K562 (cell line): ENCODE measurements at regions not wholly inside any gene's neighbourhood (a gene's known extent, or its start where the extent isn't known, plus 50 kb on each side); places are given as distances from the start of the nearest gene placed in this dataset.

Experiments
- ATAC-seq: fragments of 200-7000 bp; cut with Tn5 transposase; 3 replicates; pipeline ENCODE4 v1.9.1; 2020; ENCODE audit warnings: moderate library complexity
- BruUV-seq: library from RNA; stranded (reverse); fragments of 400-500 nt; replicated peaks from 2 replicates; lab custom pipeline; 2021; lab: Mats Ljungman, UMichigan
- CTCF ChIA-PET: fragments of 300-600 bp; formaldehyde crosslinking; extraction: SDS; loops from one replicate; lab custom pipeline; 2021; ENCODE audit warnings: low intra/inter-chr PET ratio; lab: Yijun Ruan, JAX
- POLR2A ChIA-PET: fragments of 300-600, 350-650 bp; sonication (Branson Sonifier 250); formaldehyde crosslinking; extraction: SDS; loops from one replicate; lab custom pipeline; 2021; ENCODE audit warnings: antibody characterized with exemption, inconsistent platforms; lab: Yijun Ruan, JAX
- DNase-seq, 4 experiments: peaks; one replicate each; pipeline versions ENCODE4 v3.0.0 to v3.0.0-alpha.2; 2011 to 2018; ENCODE audit warnings: low spot score in 3 of 4, mixed read lengths in 3 of 4; ENCODE audit errors: extremely low read depth in 1 of 4
- FAIRE-seq: peaks from 2 replicates; lab custom pipeline; 2011; peaks lifted over from hg19 to GRCh38; lab: Jason Lieb, UNC
- H2AFZ ChIP-seq: 2 replicates; pipeline ENCODE4 v1.6.0; 2011; ENCODE audit warnings: low read depth, low read length, control low read depth, inconsistent platforms
- H3K27ac ChIP-seq: fragments of 200-600 bp; 3 replicates; pipeline ENCODE4 v1.8.0; 2011; ENCODE audit warnings: low read depth, mild to moderate bottlenecking, control low read depth, inconsistent platforms, low read length, moderate library complexity, mixed read lengths; ENCODE audit errors: extremely low read depth
- H3K27me3 ChIP-seq, 2 experiments: fragments of 300-600 bp in 1 of 2; 2 replicates in 1 of 2; 3 replicates in 1 of 2; pipeline versions ENCODE4 v1.6.0 to v1.8.0; 2011; ENCODE audit warnings: inconsistent platforms in 2 of 2, low read length in 2 of 2, mild to moderate bottlenecking in 1 of 2, mixed read lengths in 1 of 2, moderate library complexity in 1 of 2; ENCODE audit not compliant: control insufficient read depth in 2 of 2, insufficient read depth in 2 of 2
- H3K36me3 ChIP-seq: fragments of 300-600 bp; 3 replicates; pipeline ENCODE4 v1.8.0; 2011; ENCODE audit warnings: mild to moderate bottlenecking, low read length, inconsistent platforms; ENCODE audit not compliant: control insufficient read depth, insufficient read depth
- H3K4me1 ChIP-seq, 2 experiments: fragments of 200-600 bp in 1 of 2; replicated peaks in 1 of 2; 2 replicates in 1 of 2; 3 replicates in 1 of 2; pipeline versions ENCODE4 v1.5.1 to v1.8.0; 2011; ENCODE audit warnings: inconsistent platforms in 2 of 2, low read length in 2 of 2, mild to moderate bottlenecking in 1 of 2, mixed read lengths in 1 of 2, moderate library complexity in 1 of 2; ENCODE audit not compliant: control insufficient read depth in 2 of 2, insufficient read depth in 2 of 2
- H3K4me2 ChIP-seq: 2 replicates; pipeline ENCODE4 v1.6.1; 2011; ENCODE audit warnings: low read length, control low read depth, inconsistent platforms, mixed read lengths; ENCODE audit not compliant: insufficient read depth
- H3K4me3 ChIP-seq: fragments of 200-600 bp; sonication (generic), shearing (Covaris generic); 2 replicates; pipeline ENCODE4 v1.5.1; 2016; ENCODE audit warnings: control low read depth, inconsistent platforms
- H3K79me2 ChIP-seq: fragments of 200-600 bp; 3 replicates; pipeline ENCODE4 v1.8.0; 2011; ENCODE audit warnings: low read length, inconsistent platforms; ENCODE audit not compliant: control insufficient read depth, insufficient read depth
- H3K9ac ChIP-seq, 2 experiments: 2 replicates each; pipeline versions ENCODE4 v1.6.0 to v1.6.1; 2011; ENCODE audit warnings: low read depth in 2 of 2, low read length in 2 of 2, control low read depth in 1 of 2, inconsistent platforms in 1 of 2, mild to moderate bottlenecking in 1 of 2, mixed read lengths in 1 of 2; ENCODE audit not compliant: insufficient read depth in 1 of 2
- H3K9me1 ChIP-seq: one replicate; pipeline ENCODE4 v1.6.0; 2011; ENCODE audit warnings: inconsistent platforms, mild to moderate bottlenecking, low read length, moderate library complexity; ENCODE audit not compliant: control insufficient read depth, insufficient read depth
- H3K9me3 ChIP-seq: replicated peaks from 2 replicates; pipeline ENCODE4 v1.5.1; 2011; ENCODE audit warnings: low read depth, low read length, inconsistent platforms; ENCODE audit not compliant: control insufficient read depth, insufficient read depth
- H4K20me1 ChIP-seq: replicated peaks from 2 replicates; pipeline ENCODE4 v1.6.1; 2011; ENCODE audit warnings: low read length, inconsistent platforms, mixed read lengths; ENCODE audit not compliant: control insufficient read depth, insufficient read depth
- ARID1B ChIP-seq: fragments of 450-650 bp; IDR thresholded peaks from 2 replicates; pipeline ENCODE4 v1.6.1; 2016; ENCODE audit warnings: antibody characterized with exemption, mild to moderate bottlenecking, inconsistent platforms
- ASH1L ChIP-seq: fragments of 450-650 bp; IDR thresholded peaks from 2 replicates; pipeline ENCODE4 v1.6.1; 2018; ENCODE audit warnings: borderline replicate concordance, mild to moderate bottlenecking, low read depth; ENCODE audit not compliant: partially characterized antibody
- CHD4 ChIP-seq: fragments of 200-600 bp; sonication (generic); IDR thresholded peaks from 3 replicates; pipeline ENCODE4 v1.6.1; 2012; ENCODE audit warnings: low read depth, mild to moderate bottlenecking, mixed read lengths, low read length, inconsistent platforms; ENCODE audit not compliant: insufficient read depth, insufficient replicate concordance, poor library complexity, severe bottlenecking
- HDGF ChIP-seq: fragments of 450-650 bp; IDR thresholded peaks from 2 replicates; pipeline ENCODE4 v1.6.1; 2016
- HMBOX1 ChIP-seq: sonication (generic); IDR thresholded peaks from 2 replicates; pipeline ENCODE4 v1.6.1; 2016
- KHSRP ChIP-seq: fragments of 450-650 bp; IDR thresholded peaks from 2 replicates; pipeline ENCODE4 v1.6.1; 2017
- NR0B1 ChIP-seq: fragments of 450-650 bp; IDR thresholded peaks from one replicate; pipeline ENCODE4 v1.6.1; 2018; ENCODE audit warnings: mild to moderate bottlenecking, moderate library complexity; ENCODE audit not compliant: partially characterized antibody
- NR3C1 ChIP-seq: sonication (generic); formaldehyde crosslinking; IDR thresholded peaks from 2 replicates; pipeline ENCODE4 v1.8.1; 2022; ENCODE audit warnings: missing genetic modification reagents
- POLR3A ChIP-seq: IDR thresholded peaks from 2 replicates; pipeline ENCODE4 v1.6.1; 2011; ENCODE audit warnings: borderline replicate concordance, mild to moderate bottlenecking, moderate library complexity; ENCODE audit not compliant: insufficient read length, insufficient read depth; ENCODE audit errors: extremely low read depth
- WGBS: fragments of 100-300 bp; shearing (Covaris generic); methylation state at CpG from one replicate; pipeline ENCODE4 v1.1.6; 2016; ENCODE audit warnings: low coverage, mixed read lengths; ENCODE audit not compliant: insufficient coverage; ENCODE audit errors: missing lambda C conversion rate; 5-methylcytosine and 5-hydroxymethylcytosine counted together
- in situ Hi-C: fragments of 300-500 bp; cut with MboI; formaldehyde crosslinking; loops from 4 replicates; pipeline ENCODE4 v1.15.0; 2018; ENCODE audit warnings: inconsistent platforms, mixed read lengths
- intact Hi-C: fragments of 100-400 bp; cut with micrococcal nuclease; formaldehyde crosslinking; loops from 2 replicates; pipeline ENCODE4 v1.14.2; 2022

GRCh38 chr14:51473351-51473750 is 178.4 kb upstream of the FRMD6 start:
- BruUV-seq, result no TSS peak
- no peaks in the 10 kb centered on the region for H3K27me3 ChIP-seq
- H3K4me2 ChIP-seq, result no peak overlapping the region
- in situ Hi-C loops (no loop called here), intact Hi-C loops (no loop called here)
- POLR2A ChIA-PET, result no interaction called here
- H3K36me3 ChIP-seq, result no peaks in the 10 kb centered on the region
- H3K79me2 ChIP-seq, result no peaks in the 10 kb centered on the region
- ATAC-seq (no peak), DNase-seq (no peak)
- no peaks in the 10 kb centered on the region for H3K9me3 ChIP-seq
- H3K27ac ChIP-seq, result no peak overlapping the region
- no peaks in the 10 kb centered on the region for H4K20me1 ChIP-seq
- no peak overlapping the region for H3K9ac ChIP-seq
- CTCF ChIA-PET, result no interaction called here
- H3K4me1 ChIP-seq, result no peaks in the 10 kb centered on the region
- no peaks in the 10 kb centered on the region for H3K9me1 ChIP-seq
- 0% methylated on average over 2 of the region's 4 CpGs for WGBS
- no peak overlapping the region for H3K4me3 ChIP-seq
- TF ChIP-seq KHSRP, result no peak
- no peak for TF ChIP-seq CHD4
- TF ChIP-seq HDGF, result no peak
- TF ChIP-seq NR3C1 (CRISPR knock-in tag), result no peak
- TF ChIP-seq POLR3A, result no peak
- TF ChIP-seq, all 486 proteins: peak for 0
- H2AFZ ChIP-seq, result no peak overlapping the region
- FAIRE-seq, result no peak

- ChIA-PET CTCF (no interaction called here), POLR2A (no interaction called here)
- Histone ChIP-seq H3K27me3 (no peaks in the 10 kb centered on the region), H2AFZ (no peak overlapping the region), H3K9me1 (no peaks in the 10 kb centered on the region), H3K4me1 (no peaks in the 10 kb centered on the region), H3K9me3 (no peaks in the 10 kb centered on the region), H3K4me2 (no peak overlapping the region), H3K9ac (no peak overlapping the region), H3K36me3 (no peaks in the 10 kb centered on the region), H3K27ac (no peak overlapping the region), H4K20me1 (no peaks in the 10 kb centered on the region), H3K4me3 (no peak overlapping the region), H3K79me2 (no peaks in the 10 kb centered on the region)
- no peak for ATAC-seq
- 0% methylated on average over 6 of the region's 6 CpGs for WGBS
- no peak for FAIRE-seq
- DNase-seq, result no peak
- in situ Hi-C loops (no loop called here), intact Hi-C loops (no loop called here)
- no TSS peak for BruUV-seq
- TF ChIP-seq ASH1L (no peak), HMBOX1 (no peak), NR0B1 (no peak), ARID1B (no peak)
Observed at GRCh38 chr14:51473808-51474565, 177.7 kb upstream of the FRMD6 start.
